ENCODE measurements at regions not wholly inside any gene's neighbourhood (a gene's known extent, or its start where the extent isn't known, plus 50 kb on each side); places are given as distances from the start of the nearest gene placed in this dataset.

GRCh38 chr6:166221040-166221439, 53.4 kb upstream of the TBXT start:
- in situ Hi-C loops (cut with MboI; ENCODE audit: low pct_unique_long_range_greater_than_20kb, low sequenced_read_pairs): no loop called here
- no peak for DNase-seq

Data from KBM-7 (cell line).